WTC11 (cell line): ENCODE measurements at regions not wholly inside any gene's neighbourhood (a gene's known extent, or its start where the extent isn't known, plus 50 kb on each side); places are given as distances from the start of the nearest gene placed in this dataset.

Source experiments
- ATF2 ChIP-seq: sonication (generic); formaldehyde crosslinking; IDR thresholded peaks from 2 replicates; pipeline ENCODE4 v1.8.1; 2022; ENCODE audit warnings: low read depth, missing genetic modification reagents, borderline replicate concordance
- ATF3 ChIP-seq: sonication (generic); formaldehyde crosslinking; conservative IDR thresholded peaks from 2 replicates; pipeline ENCODE4 v1.8.1; 2022; ENCODE audit warnings: mild to moderate bottlenecking, missing genetic modification reagents
- ATF6 ChIP-seq: sonication (generic); formaldehyde crosslinking; IDR thresholded peaks from 2 replicates; pipeline ENCODE4 v1.8.1; 2023; ENCODE audit warnings: mild to moderate bottlenecking, missing genetic modification reagents
- CTCF ChIP-seq: fragments of 200-600 bp; IDR thresholded peaks from 2 replicates; pipeline ENCODE4 v1.8.0; 2022; ENCODE audit warnings: antibody characterized with exemption
- HMGXB4 ChIP-seq: sonication (generic); formaldehyde crosslinking; IDR thresholded peaks from 2 replicates; pipeline ENCODE4 v1.8.1; 2023; ENCODE audit warnings: mild to moderate bottlenecking, moderate library complexity, missing genetic modification reagents
- NR1H2 ChIP-seq: sonication (generic); formaldehyde crosslinking; IDR thresholded peaks from 2 replicates; pipeline ENCODE4 v1.9.0; 2021; ENCODE audit warnings: mild to moderate bottlenecking, moderate library complexity, missing genetic modification reagents
- TF ChIP-seq, protein P1 (sequence below): sonication (generic); formaldehyde crosslinking; IDR thresholded peaks from 2 replicates; pipeline ENCODE4 v1.8.0; 2022; ENCODE audit warnings: mild to moderate bottlenecking, missing genetic modification reagents

- TF ChIP-seq ATF6 (CRISPR knock-in tag) (no peak), HMGXB4 (CRISPR knock-in tag) (no peak), ATF3 (no peak), CTCF (no peak), ATF2 (CRISPR knock-in tag) (no peak), NR1H2 (CRISPR knock-in tag) (no peak)
- TF ChIP-seq, protein P1, sequence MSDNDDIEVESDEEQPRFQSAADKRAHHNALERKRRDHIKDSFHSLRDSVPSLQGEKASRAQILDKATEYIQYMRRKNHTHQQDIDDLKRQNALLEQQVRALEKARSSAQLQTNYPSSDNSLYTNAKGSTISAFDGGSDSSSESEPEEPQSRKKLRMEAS (CRISPR knock-in tag) = no peak
Measured at GRCh38 chrX:39157006-39157405, 355.7 kb downstream of the MID1IP1 start.
